HL-60 (cell line): ENCODE measurements at regions not wholly inside any gene's neighbourhood (a gene's known extent, or its start where the extent isn't known, plus 50 kb on each side); places are given as distances from the start of the nearest gene placed in this dataset.

Experiments
- DNase-seq, 2 experiments: peaks; one replicate each; pipeline ENCODE4 v3.0.0-alpha.2; 2010 to 2020; ENCODE audit warnings: low read depth in 1 of 2, low spot score in 1 of 2
- H3K27ac ChIP-seq: fragments of 250-450 bp; sonication (Bioruptor Pico); replicated peaks from 2 replicates; pipeline ENCODE4 v1.5.1; 2020; ENCODE audit warnings: mild to moderate bottlenecking, moderate library complexity
- H3K27me3 ChIP-seq: fragments of 250-450 bp; sonication (Bioruptor Pico); 2 replicates; pipeline ENCODE4 v1.5.1; 2021; ENCODE audit warnings: mild to moderate bottlenecking, moderate library complexity; ENCODE audit not compliant: insufficient read depth, poor library complexity, severe bottlenecking
- H3K4me3 ChIP-seq: replicated peaks from 2 replicates; pipeline ENCODE4 v1.5.1; 2011; ENCODE audit warnings: mild to moderate bottlenecking, control low read depth, low read length; ENCODE audit not compliant: insufficient read depth
- GABPA ChIP-seq: IDR thresholded peaks from 2 replicates; pipeline ENCODE4 v1.6.1; 2012; ENCODE audit warnings: low read depth
- POLR2AphosphoS5 ChIP-seq: IDR thresholded peaks from 2 replicates; pipeline ENCODE4 v1.6.1; 2012; ENCODE audit warnings: low read depth
- SPI1 ChIP-seq: IDR thresholded peaks from 2 replicates; pipeline ENCODE4 v1.6.1; 2012; ENCODE audit warnings: low read depth, mild to moderate bottlenecking, borderline replicate concordance
- TF ChIP-seq, protein P1 (sequence below): IDR thresholded peaks from 2 replicates; pipeline ENCODE4 v1.6.1; 2012; ENCODE audit warnings: low read depth; ENCODE audit not compliant: insufficient replicate concordance
- TF ChIP-seq, protein P2 (sequence below): IDR thresholded peaks from one replicate; pipeline ENCODE4 v1.5.1; 2011; ENCODE audit warnings: low read length, control low read depth, inconsistent platforms; ENCODE audit not compliant: insufficient read depth

DNA sequence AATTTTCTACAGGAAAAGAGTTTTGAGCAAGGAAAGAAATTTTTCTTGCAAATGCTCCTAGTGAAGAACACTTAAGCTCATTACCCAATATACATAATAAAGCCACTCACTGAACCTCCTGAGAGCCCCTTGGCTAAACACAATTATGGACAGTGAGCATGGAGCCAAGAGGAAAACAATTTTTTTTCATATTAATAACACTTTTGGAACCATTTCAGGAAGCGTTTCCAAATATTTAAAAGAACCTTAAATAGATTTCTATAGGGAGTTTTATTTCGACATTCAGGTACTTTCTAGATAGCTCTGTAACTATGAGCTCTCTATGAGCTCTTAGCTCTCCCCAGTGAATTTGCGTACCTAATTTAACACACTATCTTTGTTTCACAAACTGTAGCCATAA, 581.1 kb downstream of the ZNF385D start:
- DNase-seq: no peak
- TF ChIP-seq SPI1: no peak
- TF ChIP-seq GABPA: no peak
- TF ChIP-seq, protein P1, sequence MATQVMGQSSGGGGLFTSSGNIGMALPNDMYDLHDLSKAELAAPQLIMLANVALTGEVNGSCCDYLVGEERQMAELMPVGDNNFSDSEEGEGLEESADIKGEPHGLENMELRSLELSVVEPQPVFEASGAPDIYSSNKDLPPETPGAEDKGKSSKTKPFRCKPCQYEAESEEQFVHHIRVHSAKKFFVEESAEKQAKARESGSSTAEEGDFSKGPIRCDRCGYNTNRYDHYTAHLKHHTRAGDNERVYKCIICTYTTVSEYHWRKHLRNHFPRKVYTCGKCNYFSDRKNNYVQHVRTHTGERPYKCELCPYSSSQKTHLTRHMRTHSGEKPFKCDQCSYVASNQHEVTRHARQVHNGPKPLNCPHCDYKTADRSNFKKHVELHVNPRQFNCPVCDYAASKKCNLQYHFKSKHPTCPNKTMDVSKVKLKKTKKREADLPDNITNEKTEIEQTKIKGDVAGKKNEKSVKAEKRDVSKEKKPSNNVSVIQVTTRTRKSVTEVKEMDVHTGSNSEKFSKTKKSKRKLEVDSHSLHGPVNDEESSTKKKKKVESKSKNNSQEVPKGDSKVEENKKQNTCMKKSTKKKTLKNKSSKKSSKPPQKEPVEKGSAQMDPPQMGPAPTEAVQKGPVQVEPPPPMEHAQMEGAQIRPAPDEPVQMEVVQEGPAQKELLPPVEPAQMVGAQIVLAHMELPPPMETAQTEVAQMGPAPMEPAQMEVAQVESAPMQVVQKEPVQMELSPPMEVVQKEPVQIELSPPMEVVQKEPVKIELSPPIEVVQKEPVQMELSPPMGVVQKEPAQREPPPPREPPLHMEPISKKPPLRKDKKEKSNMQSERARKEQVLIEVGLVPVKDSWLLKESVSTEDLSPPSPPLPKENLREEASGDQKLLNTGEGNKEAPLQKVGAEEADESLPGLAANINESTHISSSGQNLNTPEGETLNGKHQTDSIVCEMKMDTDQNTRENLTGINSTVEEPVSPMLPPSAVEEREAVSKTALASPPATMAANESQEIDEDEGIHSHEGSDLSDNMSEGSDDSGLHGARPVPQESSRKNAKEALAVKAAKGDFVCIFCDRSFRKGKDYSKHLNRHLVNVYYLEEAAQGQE: no peak
- TF ChIP-seq, protein P2, sequence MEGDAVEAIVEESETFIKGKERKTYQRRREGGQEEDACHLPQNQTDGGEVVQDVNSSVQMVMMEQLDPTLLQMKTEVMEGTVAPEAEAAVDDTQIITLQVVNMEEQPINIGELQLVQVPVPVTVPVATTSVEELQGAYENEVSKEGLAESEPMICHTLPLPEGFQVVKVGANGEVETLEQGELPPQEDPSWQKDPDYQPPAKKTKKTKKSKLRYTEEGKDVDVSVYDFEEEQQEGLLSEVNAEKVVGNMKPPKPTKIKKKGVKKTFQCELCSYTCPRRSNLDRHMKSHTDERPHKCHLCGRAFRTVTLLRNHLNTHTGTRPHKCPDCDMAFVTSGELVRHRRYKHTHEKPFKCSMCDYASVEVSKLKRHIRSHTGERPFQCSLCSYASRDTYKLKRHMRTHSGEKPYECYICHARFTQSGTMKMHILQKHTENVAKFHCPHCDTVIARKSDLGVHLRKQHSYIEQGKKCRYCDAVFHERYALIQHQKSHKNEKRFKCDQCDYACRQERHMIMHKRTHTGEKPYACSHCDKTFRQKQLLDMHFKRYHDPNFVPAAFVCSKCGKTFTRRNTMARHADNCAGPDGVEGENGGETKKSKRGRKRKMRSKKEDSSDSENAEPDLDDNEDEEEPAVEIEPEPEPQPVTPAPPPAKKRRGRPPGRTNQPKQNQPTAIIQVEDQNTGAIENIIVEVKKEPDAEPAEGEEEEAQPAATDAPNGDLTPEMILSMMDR: no peak
- no peak for TF ChIP-seq POLR2AphosphoS5
- Histone ChIP-seq H3K27ac (no peak overlapping the region), H3K4me3 (no peak overlapping the region), H3K27me3 (no peaks in the 10 kb centered on the region)

DNA sequence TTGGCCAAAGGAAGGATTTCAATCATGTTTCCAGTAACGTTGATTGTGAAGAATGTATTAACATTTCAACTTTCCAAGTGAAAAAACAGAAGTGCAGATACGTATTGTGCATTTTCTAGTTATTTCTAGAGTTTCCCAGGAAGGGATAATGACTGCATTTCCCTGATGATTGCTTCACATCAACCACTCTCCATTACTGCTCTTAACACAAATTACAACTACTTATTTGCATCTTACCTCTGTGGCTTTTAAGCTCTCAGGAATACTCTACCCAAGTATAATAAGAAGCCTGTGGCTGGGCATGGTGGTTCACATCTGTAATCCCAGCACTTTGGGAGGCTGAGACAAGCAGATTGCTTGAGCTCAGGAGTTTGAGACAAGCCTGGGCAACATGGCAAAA, 582.5 kb downstream of the ZNF385D start:
- H3K27me3 ChIP-seq: no peaks in the 10 kb centered on the region
- H3K27ac ChIP-seq: no peak overlapping the region
- no peak for DNase-seq
- H3K4me3 ChIP-seq: no peak overlapping the region
- TF ChIP-seq, protein P1: no peak
- TF ChIP-seq SPI1 (no peak), GABPA (no peak), POLR2AphosphoS5 (no peak)
- TF ChIP-seq, protein P2: no peak

DNA sequence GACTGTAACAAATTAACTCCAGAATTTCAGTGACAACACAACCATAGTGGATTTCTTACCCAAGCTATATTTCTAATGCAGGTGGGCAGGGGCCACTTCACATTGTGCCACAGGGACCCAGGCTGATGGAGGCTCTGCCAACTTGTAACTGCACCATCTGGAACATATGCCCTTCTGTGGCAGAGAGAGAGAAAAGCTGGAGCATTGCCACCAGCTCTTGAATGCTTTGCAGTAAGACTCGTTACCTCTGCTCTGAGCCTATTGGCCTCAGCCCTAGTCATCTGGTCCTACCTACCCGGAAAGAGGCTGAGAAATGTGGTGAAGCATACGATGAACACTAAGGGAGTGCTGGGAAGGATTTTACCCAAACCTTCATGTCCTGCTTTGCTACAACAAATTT, 587.1 kb downstream of the ZNF385D start:
- DNase-seq: no peak
- TF ChIP-seq GABPA: no peak
- TF ChIP-seq, protein P1: no peak
- TF ChIP-seq, protein P2: no peak
- TF ChIP-seq SPI1: no peak

More for the DNA sequence above, 587.1 kb downstream of the ZNF385D start:
- Histone ChIP-seq H3K27ac (no peak overlapping the region), H3K4me3 (no peak overlapping the region), H3K27me3 (no peaks in the 10 kb centered on the region)
